NT2/D1 (cell line): ENCODE measurements at regions not wholly inside any gene's neighbourhood (a gene's known extent, or its start where the extent isn't known, plus 50 kb on each side); places are given as distances from the start of the nearest gene placed in this dataset.

Source experiments
- DNase-seq: peaks from one replicate; pipeline ENCODE4 v3.0.0-alpha.2; 2011; ENCODE audit warnings: low read depth, low spot score
- H3K27me3 ChIP-seq: 2 replicates; pipeline ENCODE4 v1.6.0; 2011; ENCODE audit warnings: mild to moderate bottlenecking; ENCODE audit not compliant: insufficient read length, insufficient read depth
- H3K36me3 ChIP-seq: 2 replicates; pipeline ENCODE4 v1.6.1; 2011; ENCODE audit warnings: mild to moderate bottlenecking, low read length, mixed read lengths; ENCODE audit not compliant: insufficient read depth, insufficient read length
- H3K4me1 ChIP-seq: 2 replicates; pipeline ENCODE4 v1.5.1; 2011; ENCODE audit not compliant: insufficient read depth, insufficient read length
- H3K4me3 ChIP-seq: 2 replicates; pipeline ENCODE4 v1.5.1; 2011; ENCODE audit warnings: low read depth; ENCODE audit not compliant: insufficient read length
- H3K9ac ChIP-seq: 2 replicates; pipeline ENCODE4 v1.6.0; 2011; ENCODE audit warnings: low read depth; ENCODE audit not compliant: insufficient read length
- H3K9me3 ChIP-seq: 2 replicates; pipeline ENCODE4 v1.5.1; 2011; ENCODE audit warnings: mild to moderate bottlenecking, low read length; ENCODE audit not compliant: insufficient read depth
- SUZ12 ChIP-seq: IDR thresholded peaks from 2 replicates; pipeline ENCODE4 v1.6.1; 2011; ENCODE audit not compliant: insufficient read length, insufficient read depth; ENCODE audit errors: extremely low read depth
- YY1 ChIP-seq: IDR thresholded peaks from 2 replicates; pipeline ENCODE4 v1.6.1; 2011; ENCODE audit not compliant: insufficient read length, insufficient read depth
- ZNF274 ChIP-seq: IDR thresholded peaks from 2 replicates; pipeline ENCODE4 v1.6.1; 2011; ENCODE audit warnings: mild to moderate bottlenecking, low read depth, low read length

DNA sequence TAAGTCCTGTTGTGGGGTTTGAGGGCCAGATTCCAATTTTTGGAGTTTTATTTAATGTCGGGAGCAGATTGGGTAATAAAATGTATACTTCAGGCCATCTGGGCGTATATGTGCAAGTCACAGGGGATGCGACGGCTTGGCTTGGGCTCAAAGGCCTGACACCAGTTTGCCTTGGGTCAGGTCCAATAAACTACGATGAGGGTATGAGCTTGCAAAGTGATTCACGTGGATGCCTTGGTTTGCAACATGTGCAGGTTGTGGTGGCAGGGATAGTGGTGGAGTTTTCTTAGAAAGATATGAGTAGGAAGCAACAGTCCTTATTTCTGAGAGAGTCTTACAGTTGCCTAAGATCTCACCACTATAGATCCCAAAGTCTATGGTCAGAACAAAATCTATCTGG is 157.0 kb upstream of the CDH11 start:
- no peaks in the 10 kb centered on the region for H3K27me3 ChIP-seq
- H3K9me3 ChIP-seq: no peaks in the 10 kb centered on the region
- no peak overlapping the region for H3K4me3 ChIP-seq
- H3K4me1 ChIP-seq: no peaks in the 10 kb centered on the region
- no peak overlapping the region for H3K9ac ChIP-seq
- DNase-seq: no peak
- no peak for TF ChIP-seq YY1
- TF ChIP-seq SUZ12: no peak
- no peak for TF ChIP-seq ZNF274
- H3K36me3 ChIP-seq: no peaks in the 10 kb centered on the region

DNA sequence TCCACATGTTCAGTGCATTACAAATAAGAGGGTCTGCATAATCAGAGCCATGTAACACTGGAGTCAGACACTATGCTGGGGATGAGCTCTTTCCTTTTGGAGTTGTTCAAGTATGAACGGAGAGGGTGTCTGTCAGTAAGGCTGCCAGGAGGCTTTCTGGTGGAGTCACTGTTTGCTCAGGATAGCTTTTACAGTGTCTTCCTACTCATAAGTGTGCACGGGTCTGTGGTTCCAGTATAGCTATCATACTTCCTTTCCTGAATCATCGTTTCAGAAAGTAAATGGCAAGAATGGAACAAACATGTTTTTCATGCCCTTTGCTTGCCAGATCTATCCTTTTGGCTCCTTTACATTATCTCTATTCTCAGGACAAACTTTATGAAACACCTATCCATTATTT is 152.7 kb upstream of the CDH11 start:
- DNase-seq: no peak
- H3K36me3 ChIP-seq: no peaks in the 10 kb centered on the region
- no peaks in the 10 kb centered on the region for H3K4me1 ChIP-seq
- TF ChIP-seq YY1 (no peak), SUZ12 (no peak), ZNF274 (no peak)
- H3K9ac ChIP-seq: no peak overlapping the region
- no peaks in the 10 kb centered on the region for H3K9me3 ChIP-seq
- H3K4me3 ChIP-seq: no peak overlapping the region
- no peaks in the 10 kb centered on the region for H3K27me3 ChIP-seq

DNA sequence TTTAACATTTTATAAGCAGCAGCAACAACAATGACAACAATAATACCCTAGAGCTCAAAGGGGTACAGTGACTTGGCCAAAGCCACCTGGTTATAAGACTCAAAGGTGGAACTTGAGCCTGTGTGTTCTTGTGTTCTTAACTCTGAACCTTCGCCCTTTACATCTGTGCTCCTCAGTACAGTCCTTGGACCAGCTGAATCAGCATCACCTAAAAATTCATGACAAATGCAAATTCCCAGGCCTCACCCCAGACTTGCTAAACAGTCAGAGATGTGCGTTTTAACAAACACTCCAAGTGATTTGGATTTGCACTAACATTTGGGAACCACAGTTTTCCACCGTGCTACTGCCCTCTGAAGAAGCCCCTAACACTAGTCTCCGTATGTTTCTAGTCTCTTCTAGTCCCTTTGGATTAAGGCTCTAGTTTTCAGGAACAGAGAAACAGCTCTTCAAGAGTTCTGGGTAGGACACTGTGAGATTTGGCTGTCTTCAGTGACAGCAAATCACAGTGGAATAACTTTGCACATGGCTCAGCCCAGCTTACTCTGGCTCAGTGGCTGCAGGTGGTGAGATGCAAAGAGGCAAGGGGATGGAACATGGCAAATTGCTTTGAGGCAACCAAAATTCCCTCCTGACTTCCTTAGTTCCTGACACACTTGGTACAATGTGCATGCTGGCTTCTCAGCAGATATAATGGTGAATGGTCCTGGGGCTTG is 151.0 kb upstream of the CDH11 start:
- Histone ChIP-seq H3K4me1 (no peaks in the 10 kb centered on the region), H3K36me3 (no peaks in the 10 kb centered on the region), H3K27me3 (no peaks in the 10 kb centered on the region), H3K9ac (no peak overlapping the region), H3K4me3 (no peak overlapping the region), H3K9me3 (no peaks in the 10 kb centered on the region)
- no peak for DNase-seq
- TF ChIP-seq ZNF274 (no peak), YY1 (no peak), SUZ12 (no peak)

DNA sequence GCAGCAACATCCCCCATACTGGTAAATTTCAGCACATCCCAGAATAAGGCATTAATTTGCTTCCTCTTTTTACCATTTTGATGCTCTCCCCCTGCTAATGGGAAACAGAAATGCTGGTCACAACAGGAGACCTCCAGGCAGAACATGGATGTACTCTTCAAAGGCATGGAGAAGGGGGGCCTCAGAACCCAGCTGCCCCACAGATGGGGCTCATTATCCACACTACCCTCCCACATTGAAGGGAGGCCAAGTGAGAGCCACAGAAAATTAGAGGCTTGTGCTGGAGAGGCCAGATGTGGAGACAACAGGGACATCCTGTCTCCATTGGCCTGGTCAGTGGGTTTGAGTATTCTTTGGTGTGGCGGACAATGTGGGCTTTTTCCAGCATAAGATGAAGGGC is 150.1 kb upstream of the CDH11 start:
- Histone ChIP-seq H3K9me3 (no peaks in the 10 kb centered on the region), H3K36me3 (no peaks in the 10 kb centered on the region), H3K27me3 (no peaks in the 10 kb centered on the region), H3K9ac (no peak overlapping the region), H3K4me3 (no peak overlapping the region), H3K4me1 (no peaks in the 10 kb centered on the region)
- no peak for DNase-seq
- no peak for TF ChIP-seq YY1

DNA sequence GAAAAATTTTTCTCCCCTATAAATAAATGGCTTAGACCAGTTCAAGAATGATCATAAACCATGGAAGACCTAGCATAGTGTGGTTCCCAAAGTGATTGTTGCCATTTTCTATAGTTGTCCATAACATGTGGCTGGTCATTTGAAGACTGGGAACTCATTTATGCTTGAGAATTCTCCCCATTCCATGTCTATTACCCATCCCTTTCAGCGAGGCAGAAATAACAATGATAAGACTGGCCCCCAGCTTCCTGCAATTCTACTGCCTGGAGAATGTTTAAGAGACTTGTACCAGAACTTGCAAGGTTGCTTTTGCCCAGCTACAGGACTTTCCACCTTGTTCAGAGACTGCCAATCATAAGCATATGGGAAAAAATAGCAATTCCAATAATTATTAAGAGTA is 146.5 kb upstream of the CDH11 start:
- H3K9me3 ChIP-seq: 0 out of 2 replicates have a peak, but pooled peaks cover 1% of the 10 kb centered on the region
- DNase-seq: no peak
- no peak overlapping the region for H3K9ac ChIP-seq
- no peaks in the 10 kb centered on the region for H3K27me3 ChIP-seq
- H3K4me3 ChIP-seq: no peak overlapping the region
- no peaks in the 10 kb centered on the region for H3K36me3 ChIP-seq
- TF ChIP-seq SUZ12 (no peak), YY1 (no peak)
- no peaks in the 10 kb centered on the region for H3K4me1 ChIP-seq

DNA sequence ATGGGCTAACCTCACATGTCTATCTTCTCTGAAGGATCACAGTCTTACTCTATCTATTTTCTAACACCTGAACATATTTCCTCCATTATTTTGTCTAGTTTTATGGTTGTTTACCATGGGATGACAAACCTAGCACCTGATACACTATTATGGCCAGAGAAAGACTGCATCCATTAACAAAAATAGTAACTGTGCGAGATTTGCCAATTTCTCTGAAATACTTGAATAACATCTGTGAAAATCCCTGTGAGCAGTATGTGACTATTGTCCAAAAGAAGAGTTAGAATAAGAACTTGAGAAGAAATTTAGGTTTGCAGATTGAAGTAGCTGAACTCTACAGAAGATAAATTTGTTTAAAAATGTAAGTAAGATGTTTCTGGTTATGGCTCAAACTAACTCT is 142.0 kb upstream of the CDH11 start:
- Histone ChIP-seq H3K4me3 (no peak overlapping the region), H3K36me3 (no peaks in the 10 kb centered on the region), H3K4me1 (no peaks in the 10 kb centered on the region), H3K9ac (no peak overlapping the region), H3K9me3 (peaks cover 12% of the 10 kb centered on the region; the same call in 1 of the 2 replicates), H3K27me3 (no peaks in the 10 kb centered on the region)
- no peak for DNase-seq
- TF ChIP-seq SUZ12 (no peak), YY1 (no peak), ZNF274 (no peak)

DNA sequence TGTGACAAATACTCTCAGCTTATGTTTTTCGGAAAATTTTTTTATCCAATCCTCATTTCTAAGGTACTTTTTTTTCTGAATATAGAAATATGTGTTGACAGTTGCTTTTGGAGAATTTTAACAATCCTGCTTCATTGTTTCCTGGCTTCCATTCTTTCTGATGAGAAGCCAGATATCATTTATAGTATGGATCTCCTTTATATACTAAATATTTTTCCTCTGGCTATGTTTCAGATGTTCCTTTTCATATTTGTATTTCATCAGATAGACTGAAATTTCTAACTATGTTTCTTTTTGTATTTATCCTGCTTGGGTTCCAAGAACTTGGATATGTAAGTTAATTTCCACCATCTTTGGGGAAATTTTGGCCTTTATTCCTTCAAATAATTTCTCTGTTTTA is 138.9 kb upstream of the CDH11 start:
- no peak overlapping the region for H3K9ac ChIP-seq
- no peak overlapping the region for H3K4me3 ChIP-seq
- H3K4me1 ChIP-seq: no peaks in the 10 kb centered on the region
- no peaks in the 10 kb centered on the region for H3K27me3 ChIP-seq
- peaks cover 12% of the 10 kb centered on the region; the same call in 1 of the 2 replicates for H3K9me3 ChIP-seq
- TF ChIP-seq SUZ12 (no peak), YY1 (no peak)
- H3K36me3 ChIP-seq: no peaks in the 10 kb centered on the region
- no peak for DNase-seq
